Prostate gland (tissue), 2 donors: ENCODE measurements at regions not wholly inside any gene's neighbourhood (a gene's known extent, or its start where the extent isn't known, plus 50 kb on each side); places are given as distances from the start of the nearest gene placed in this dataset.

ENCODE experiments used
- CTCF ChIP-seq, 4 experiments: fragments of 200-600 bp in 2 of 4; fragments of 450-650 bp in 2 of 4; sonication (generic) in 2 of 4; IDR thresholded peaks; 1 replicate in 3 of 4; 2 replicates in 1 of 4; pipeline ENCODE4 v1.5.1; 2016 to 2019; ENCODE audit warnings: antibody characterized with exemption in 4 of 4, mild to moderate bottlenecking in 2 of 4, moderate library complexity in 2 of 4
- POLR2AphosphoS5 ChIP-seq: sonication (generic); formaldehyde crosslinking; IDR thresholded peaks from one replicate; pipeline ENCODE4 v1.6.1; 2017; ENCODE audit warnings: antibody characterized with exemption

DNA sequence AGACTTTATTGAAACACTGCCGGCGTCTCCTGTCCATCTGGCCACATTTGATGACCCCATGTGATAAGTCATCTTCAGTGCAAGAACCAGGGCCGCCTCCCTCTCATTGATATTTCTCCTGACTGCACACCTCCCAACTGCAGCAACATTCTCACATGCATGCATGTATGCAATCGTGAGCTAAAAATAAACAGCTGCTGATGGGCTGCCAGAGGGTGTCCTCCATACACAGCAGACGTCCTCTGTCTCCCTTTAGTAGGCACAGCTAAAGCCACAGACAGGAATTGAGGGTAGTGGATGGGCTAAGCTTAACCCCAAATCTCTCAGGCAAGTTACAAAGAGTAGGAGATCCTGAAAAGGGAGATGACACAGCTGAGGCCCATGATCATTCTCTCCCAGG lies 106.7 kb upstream of the HSD17B12 start:
- TF ChIP-seq CTCF (IDR thresholded peaks at IDR 0.05) (no peak), POLR2AphosphoS5 (no peak)
